ENCODE measurements at regions not wholly inside any gene's neighbourhood (a gene's known extent, or its start where the extent isn't known, plus 50 kb on each side); places are given as distances from the start of the nearest gene placed in this dataset.

DNA sequence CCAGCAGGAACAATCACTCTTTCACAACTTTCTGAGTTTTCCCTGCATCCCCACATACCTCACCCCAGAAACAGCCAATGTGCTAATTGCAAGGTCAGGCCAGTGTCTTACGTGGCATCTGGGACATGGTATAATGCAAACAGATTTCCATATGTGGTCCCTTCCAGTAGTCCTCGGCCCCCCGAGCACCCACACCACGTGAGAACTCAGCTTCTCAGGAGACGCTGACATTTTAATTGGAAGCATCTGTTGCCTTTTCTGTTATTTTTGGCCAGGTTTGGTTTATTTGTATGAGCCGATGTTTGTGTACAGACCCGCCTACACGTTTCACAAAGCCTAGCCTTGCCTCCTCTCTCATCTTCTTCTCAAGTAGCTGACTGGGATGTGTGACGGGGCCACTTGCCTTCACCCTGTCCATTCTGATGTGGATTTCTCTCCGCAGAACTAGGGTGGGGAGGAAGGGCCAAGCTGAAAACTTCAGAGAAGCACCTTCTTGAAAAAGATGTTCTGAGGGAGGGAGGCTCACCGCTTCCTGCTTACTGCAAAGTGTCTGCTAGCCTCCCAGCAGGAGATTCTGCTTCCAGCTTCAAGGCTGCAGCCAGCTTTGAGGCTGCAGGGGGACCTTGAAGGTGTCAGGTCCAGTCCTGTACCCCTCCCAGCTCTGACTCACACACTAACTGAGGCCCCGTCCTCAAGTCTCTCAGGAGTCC, 109.6 kb upstream of the SLC14A2 start:
- DNase-seq = no peak

DNA sequence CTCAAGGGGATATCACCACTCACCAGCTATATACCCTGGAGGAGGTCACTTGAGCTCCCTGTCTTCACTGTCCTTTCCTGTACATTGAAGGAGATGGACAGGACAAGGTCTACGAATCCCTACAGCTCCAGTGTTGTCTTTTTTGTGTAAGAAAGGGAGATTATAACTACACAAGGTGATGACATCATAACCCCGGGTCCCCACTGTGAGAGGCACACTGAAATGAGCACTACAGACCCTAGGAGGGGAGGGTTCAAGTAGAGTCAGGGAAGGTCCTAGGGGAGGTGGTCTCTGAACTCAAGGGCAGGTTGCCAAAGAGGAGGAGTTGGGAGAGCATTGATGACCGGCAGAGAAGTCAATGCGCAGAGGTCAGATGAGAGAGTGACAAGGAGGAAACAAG, 108.3 kb upstream of the SLC14A2 start:
- DNase-seq = no peak

DNA sequence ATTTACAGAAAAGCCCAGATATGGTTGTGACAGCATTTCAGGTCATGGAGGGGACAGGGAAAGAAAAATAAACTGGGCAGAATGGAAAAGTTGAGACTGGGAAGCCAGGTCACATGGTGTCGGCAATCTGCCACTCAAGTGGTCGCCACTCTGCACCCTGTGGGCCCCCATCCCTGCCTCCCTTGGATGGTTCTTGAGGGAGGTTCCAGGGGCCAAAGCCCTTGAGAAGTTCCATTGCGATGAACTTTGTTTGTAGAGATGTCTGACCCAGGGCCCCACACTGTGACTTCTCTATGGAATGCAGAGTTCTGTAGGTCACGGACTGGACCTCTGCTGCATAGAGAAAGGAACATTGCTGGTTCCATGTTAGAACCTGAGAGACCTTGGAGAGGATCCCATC, 105.7 kb upstream of the SLC14A2 start:
- DNase-seq = no peak

DNA sequence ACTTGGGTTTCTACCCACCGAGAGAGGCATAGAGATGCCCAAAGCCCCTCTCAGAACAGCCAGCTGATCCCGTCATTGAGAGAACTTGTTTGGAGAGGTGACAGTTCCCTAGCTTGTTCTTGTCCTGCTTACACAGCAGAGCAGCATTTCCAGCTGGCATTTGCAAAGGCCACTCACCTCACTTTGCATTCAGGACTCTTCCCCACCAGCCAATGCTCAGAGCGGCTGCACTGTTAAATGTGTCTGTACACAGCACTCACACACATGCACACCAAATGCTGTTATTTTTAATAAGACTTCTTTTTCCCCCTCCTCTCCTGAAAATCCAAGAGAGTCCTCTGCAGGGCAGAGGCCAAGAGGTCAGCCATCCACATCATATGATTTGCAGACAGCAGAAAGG, 104.6 kb upstream of the SLC14A2 start:
- DNase-seq = no peak

DNA sequence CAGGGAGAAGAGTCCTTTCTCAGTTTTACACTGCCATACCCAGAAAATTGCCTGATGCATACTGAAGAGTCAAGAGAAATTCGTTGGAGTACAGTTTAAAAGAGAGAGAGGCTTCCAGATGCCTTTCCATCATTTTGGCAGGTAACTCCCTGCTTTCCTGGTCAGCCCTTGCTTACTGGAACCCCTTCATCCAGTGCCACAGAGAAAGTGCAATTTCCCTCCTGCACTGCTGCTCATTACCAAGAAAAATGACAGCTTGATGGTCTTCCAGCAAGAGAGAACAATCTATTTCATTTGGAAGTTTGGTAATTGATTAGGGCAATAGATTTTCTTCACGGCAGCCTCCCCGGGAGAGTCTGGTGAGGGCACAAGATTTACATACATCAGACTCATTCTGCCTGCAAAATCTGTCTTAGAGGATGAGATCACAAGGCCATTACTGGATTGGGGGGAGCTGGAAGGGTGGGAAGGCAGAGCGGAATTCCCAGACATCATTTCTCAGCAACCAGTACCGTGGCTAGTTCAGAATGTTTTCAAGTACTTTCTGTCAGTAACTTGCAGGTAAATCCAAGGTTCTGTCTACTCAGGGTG, 102.8 kb upstream of the SLC14A2 start:
- no peak for DNase-seq

DNA sequence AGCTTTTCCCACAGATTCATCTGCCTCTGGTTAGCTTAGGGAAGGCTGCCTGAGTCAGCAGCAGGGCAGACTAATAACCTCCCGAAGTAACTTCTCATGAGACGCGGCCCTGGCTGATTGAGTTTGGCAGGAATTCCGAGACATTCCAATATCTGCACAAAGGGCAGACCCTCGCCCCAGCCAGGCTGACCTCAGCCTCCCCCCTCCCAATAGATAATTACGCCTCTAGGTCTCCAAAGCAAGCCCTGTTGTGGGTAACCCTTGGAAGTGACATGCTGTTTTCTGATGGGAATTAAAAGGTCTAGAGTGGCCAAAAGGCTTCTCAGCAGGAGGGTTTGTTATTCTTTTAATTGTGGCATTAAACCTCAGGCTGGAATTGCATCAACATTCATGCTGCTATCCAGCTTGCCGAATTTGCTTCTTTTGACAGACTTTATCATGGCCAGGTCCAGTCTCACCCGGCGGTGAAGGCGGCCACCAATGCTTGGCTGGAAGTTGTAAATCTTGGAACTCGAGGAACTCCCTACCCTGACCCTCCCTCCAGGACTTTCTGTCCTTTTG, 98.0 kb upstream of the SLC14A2 start:
- no peak for DNase-seq

DNA sequence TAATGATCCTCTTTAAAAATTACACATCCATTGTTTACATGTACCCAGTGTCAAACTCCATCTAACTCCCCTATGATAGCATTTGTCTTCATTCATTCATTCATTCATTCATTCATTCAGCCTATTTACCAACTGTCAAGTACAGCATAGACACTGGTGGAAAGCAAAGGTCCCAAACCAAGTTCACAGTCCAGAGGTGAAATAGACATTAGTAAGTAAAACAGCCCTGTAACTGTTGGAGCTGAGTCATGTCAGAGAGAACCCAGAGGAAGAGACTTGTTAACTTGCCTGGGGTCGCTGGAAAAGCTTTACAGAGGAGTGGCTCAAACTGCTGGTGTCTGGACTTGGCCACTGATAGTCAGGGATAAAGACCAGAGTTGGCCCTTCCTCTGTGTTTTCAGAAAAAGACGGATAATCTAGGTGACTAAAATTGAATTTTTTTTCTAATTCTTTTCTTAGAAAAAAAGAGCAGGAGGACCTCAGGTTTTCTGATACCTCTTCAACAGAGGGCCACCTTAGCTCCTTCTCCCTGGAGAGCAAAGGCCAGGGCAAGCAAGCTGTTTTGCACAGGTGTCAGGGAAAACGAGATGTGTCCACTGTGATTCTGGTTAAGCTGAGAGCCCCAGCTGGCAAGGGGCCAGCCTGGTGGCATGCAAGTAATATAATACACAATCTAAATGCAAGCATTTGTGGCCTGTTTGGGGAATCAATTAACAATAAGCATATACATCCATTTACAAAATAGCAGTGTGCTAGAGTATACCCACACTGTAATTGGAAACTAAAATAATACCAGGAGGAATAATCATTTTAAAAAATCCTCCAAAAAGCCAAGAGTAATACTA, 96.7 kb upstream of the SLC14A2 start:
- DNase-seq = peak; percentile 9

DNA sequence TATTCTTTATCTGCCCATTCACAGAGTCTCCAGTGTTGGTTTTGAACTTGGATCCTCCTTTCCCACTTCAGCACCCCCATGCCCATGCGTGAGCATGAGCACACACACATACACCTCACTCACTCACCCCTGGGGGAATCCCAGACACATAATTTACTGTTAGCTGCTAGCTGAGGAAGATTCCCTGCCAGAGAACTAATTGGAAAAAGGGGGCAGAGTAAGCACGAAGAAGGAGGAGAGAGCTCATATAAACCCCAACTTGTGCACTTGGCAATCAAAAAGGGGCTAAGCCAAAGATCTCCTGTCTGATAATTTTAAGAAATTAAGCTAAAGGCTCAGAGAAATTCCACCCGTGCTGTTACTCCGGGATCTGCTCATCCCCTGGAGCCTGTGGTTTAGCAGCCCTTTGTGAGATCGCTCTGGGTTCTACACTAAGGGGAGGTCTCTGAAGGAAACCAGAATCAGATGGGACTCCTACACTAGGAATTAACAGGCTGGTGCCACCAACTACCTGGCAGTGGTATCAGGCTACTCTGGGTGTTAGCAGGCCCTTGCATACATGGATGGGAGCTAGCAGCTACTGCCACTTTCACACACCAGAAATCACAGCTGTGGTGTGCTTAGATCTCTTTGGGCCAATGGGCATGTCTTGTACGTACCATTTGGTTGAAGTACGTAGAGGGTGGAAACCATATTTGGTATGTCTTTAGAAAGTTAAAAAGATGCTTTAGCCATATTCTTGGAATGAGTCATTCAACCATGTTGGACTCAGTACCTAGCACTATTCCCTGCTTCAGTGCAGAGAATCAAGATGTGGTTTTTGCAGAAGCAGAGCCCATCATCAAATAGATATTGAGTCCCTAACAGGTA, 95.6 kb upstream of the SLC14A2 start:
- no peak for DNase-seq

DNA sequence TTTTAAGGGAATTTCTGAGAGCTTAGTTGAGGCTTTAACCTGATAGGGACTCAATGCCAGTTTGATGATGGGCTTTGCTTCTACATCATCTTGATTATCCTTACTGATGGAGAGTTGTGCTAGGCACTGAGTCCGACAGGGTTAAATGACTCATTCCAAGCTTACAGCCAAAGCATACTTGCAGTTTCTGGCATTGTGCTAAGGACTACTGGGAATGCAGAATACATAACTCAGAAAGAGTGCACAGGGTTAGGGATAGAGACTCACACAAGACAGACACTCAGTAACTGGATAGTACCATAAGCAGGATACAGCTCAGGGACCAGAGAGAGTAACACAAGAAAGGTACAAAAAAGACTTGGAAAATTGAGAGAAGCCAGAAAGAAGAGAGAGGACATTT, 94.1 kb upstream of the SLC14A2 start:
- no peak for DNase-seq

DNA sequence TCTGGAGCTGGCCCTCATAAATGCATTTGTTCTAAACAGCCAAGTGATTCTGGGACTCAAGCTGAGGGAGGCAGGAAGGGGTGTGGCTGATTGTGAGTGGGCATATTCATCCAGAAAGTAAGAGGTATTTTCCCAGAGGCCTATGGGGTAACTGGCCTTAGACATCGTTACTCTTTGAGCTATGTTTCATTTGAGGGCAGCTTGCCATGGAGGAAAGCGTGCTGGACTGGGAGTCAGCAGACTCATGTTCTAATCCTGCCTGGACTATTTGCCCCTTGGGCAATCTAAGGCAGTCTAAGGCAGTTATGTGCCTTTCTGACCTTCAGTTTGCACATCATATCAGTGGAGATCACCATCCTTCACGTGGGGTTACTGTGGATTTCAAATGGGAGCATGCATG, 93.5 kb upstream of the SLC14A2 start:
- no peak for DNase-seq

DNA sequence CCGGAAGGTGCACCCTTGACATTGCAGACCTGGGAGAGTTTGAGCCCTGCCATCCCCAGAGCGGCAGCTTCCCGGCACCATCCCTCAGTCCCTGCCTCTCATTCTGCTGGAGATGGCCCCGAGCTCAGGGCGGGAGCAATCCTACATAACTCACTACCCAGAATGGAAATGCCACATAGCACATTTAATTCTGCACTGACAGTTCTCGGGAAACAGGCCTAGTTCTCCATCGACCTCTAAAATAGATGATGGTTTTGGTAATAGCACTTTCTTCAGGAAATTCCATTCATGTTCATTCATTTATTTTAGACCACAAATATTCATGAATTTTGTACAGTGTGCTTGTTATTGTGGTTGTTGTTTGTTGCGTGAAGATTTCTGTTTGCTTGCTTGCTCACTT, 92.9 kb upstream of the SLC14A2 start:
- DNase-seq = no peak

DNA sequence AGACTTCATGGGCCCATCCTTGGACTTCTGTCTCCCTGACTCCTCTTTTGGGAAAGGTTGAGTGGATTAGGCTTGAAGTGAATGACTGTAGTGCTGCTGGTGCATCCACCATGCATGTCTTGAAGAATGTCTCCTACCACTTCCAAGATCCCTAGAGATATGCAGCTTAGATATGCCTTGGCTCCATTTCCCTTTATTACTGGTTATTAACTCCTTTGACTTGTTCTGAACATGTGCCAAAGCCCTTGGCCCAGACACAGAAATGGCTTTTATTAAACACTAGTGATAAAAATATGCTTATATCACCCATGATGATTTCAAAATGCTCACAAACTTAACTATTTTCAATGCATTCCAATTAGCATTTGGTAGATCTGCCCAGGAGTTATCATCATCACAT, 90.0 kb upstream of the SLC14A2 start:
- DNase-seq = no peak

DNA sequence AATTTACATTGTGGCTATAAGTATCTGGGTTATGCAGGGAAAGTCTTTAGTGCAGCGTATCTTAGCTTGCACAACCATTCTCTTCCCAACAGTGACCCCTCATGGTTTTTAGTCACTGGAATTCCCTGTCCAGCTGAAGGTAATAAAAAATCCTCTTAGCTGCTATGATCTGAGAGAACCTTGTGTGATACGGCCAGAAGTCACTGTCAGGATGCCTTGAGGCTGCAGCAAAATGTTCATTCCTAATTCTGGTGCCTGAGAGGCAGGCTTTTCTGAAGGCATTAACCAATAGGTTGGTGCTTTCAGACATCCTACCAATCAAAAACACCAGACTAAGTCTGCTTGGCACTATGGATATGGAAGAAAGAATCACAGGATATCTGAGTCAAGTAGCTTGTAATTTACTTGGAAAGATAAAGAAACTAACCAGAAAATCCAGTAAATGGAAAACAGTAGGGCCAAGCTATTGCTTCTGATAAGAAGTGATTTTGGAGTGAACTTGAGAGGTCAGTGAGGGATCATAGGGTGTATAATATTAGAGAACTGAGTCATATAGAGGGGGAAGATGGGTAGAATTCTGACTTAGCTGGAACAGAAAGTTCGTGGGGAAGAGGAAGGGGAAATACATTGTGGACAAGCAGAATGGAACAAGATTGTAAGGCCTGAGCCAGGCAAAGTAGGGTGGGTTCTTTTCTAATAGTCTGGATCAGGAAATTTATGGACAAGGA, 89.0 kb upstream of the SLC14A2 start:
- DNase-seq = peak; percentile 10

DNA sequence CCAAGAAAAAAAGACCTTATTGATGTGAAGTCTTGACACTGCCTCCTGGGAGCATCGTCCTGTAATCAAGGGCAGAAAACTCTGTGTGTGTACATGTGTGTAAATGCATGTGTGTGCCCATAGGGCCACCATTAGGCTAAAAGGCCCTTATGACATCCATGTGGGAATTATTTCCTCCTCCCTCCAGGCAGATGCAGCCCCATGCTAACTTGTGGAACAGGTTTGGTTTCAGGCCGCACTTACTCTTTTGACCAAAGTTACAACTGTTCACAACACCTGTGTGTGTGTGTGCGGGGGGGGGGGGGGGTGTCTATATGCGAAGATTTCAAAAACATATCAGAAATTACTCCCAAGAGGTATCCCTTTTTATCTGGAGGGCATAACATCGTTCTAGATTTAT, 87.4 kb upstream of the SLC14A2 start:
- DNase-seq = no peak

DNA sequence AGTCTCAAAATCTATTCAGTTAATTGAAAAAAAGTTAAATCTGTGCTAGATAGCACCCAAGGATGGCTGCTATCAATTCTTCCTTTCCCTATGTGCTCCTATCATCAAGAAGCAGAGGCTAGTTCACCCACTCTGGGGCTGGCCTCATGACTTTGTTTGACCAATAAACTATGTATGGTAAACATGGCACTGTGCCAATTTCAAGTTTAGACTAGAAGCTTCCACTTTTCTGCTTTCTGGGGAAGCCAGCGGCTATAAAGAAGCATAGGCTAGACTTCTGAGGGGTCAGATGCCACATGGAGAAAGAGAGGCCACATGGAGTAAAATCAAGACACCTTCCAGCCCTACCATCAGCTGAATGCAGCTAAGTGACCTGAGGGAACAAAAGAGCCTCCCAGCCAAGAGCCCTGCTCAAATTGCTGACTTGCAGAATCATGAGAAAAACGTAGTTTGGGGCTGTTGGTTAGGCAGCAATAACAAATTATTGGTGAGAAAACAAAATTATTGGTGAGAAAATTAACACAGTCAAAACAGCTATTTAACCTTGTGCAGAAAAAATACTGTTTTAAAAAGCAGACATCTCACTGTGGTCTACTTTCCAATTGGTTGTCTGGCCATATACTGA, 86.5 kb upstream of the SLC14A2 start:
- DNase-seq = no peak

DNA sequence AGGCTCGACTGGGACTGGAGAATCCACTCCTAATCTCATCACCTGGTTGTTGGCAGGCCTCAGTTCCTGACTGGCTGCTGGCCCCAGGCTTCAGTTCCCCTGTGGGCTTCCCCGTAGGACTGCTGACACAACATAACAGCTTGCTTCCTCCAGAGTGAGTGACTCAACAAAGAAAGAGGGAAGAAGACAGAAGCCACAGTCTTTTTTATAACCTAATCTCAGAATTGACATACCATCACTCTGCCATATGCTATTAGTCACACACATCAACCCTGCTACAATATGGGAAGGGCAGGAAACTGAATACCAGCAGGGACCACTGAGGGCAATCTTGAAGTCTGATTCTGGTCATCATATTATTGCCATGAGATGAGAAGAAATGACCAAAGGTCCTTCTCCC, 76.8 kb upstream of the SLC14A2 start:
- no peak for DNase-seq

DNA sequence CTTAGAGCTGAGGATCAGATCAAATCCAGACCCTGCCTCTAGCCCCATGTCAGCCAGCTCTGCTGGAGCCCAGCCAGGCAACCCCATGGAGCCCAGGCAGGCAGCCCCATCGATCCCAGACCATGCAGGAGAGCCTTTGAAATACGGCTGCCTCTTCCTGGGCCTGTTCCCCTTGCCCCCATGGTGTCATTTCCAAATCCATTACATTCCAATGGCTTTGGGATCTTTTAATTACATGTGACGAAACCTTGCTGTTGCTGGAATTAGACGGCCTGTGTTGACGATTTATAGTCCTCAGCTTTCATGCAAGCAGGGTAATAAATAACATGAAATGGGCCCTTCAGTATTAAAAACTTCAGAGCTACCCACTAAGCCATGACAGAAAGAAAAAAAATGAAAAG, 75.8 kb upstream of the SLC14A2 start:
- no peak for DNase-seq

DNA sequence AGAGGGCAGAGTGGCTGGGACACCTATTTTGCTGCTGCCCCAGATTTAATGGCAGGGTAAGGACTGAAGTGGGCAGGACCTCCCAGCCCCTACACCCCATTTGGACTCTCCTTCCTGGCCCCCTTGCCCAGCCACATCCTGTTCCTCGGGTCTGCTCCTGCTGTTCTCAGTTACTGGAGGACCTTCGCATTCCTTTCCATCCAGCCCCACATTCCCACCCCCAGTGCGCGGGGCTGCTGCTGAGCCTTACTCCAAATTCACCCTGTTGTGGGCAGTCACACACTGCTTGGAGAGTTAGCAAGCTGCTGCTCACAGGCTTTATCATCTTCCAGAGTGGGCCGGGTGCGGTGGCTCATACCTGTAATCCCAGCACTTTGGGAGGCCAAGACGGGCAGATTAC, 75.2 kb upstream of the SLC14A2 start:
- DNase-seq = no peak

DNA sequence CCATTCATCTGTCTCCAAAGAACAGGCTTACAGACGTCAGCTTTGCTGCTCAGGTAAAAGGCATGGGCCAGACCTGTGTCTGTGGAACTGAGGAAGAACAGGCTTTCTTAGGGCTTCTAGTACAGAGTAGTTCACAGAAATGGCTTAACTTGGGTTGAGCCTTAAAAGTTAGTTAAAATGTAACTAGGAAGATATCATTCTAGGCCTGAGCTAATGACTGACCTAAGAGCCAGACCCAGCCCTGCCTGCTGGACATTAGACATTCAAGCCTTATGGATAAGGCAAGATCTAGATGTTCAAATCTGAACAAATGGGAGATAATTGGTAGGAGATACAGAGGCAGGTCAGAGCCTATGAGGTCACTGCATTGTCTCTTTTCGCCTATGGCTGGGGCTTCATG, 73.9 kb upstream of the SLC14A2 start:
- no peak for DNase-seq

DNA sequence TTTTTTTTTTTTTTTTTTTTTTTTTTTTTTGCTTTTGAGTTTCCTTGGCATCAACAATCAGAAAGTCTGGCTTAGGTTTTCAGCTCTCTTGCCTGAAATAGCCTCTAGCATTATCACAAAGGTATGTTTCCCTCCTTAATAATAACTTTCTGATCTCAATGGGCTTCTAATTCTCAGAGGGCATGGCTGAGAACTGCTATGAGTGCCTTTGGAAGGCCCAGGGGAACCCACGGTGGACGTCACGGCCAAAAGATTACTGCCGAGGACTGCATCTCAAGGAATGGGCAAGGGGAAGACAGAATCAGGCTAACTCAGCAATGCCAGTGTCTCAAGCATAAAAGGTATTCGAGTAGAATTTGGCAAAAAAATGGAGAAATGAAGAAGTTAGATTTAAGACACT, 73.2 kb upstream of the SLC14A2 start:
- no peak for DNase-seq

DNA sequence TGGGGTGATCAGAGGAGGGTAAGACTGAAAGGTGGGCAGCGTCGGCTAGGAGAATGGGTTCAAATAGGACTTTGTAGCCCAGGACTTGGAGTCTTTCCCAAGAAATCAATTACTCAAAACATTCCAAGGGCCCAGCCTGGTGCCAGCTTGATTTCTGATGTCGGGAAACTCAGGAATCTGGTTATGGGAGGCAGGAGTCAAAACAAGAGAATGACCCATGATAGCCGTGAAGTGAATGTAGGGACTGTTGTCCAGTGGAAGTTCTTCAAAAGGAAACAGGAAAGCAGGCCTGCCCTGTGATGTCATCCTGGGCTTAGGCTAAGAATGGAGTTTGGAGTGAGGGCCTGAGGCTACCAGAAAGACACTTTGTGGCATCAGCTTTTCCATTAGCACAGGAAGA, 67.4 kb upstream of the SLC14A2 start:
- DNase-seq = no peak

DNA sequence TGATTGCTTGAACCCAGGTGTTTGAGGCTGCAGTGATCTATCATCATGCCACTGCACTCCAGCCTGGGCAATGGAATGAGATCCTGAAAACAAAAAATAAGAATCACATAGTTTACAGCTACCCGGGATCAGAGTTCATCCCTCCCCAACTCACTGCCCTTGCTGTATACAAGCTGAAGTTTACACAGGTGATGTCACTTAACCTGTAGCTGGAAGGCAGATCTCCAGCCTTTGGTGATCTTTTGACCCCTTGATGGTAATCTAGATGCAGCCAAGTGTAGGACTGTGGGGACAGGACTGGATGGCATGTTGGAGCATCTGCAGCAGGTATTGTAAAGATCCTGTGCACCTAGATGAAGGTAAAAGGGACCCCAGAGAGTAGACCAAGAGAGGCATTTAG, 66.7 kb upstream of the SLC14A2 start:
- no peak for DNase-seq
